IPS DF 19.7 (cell line): ENCODE measurements at regions not wholly inside any gene's neighbourhood (a gene's known extent, or its start where the extent isn't known, plus 50 kb on each side); places are given as distances from the start of the nearest gene placed in this dataset.
"Not testable (repeated sequence)": the region's sequence is repeated elsewhere in the genome, so short reads cannot be mapped to it uniquely, and the experiment has no call there.

Source experiments
- DNase-seq: peaks from one replicate; pipeline ENCODE4 v3.0.0-alpha.2; 2013; ENCODE audit warnings: low read depth, low spot score

DNA sequence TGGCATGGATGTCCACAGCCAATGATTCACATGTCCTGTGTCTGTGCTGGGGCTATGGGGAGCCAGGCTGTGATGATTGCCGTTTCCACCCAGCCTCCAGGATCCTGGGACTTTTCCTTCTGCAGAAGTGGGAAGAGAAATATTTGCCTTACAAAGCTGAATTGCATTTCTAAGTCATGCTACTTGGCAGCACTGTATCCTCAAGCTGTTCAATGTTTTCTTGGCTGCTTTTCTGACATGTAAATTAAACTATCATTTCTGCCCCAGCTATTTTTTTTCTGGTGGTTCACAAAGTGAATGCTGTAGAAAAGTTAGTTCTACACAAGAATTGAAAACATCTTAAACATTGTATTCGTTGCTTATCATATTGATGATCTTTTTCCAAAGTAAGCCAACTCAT lies 51.9 kb upstream of the TCERG1L start:
- no peak for DNase-seq

DNA sequence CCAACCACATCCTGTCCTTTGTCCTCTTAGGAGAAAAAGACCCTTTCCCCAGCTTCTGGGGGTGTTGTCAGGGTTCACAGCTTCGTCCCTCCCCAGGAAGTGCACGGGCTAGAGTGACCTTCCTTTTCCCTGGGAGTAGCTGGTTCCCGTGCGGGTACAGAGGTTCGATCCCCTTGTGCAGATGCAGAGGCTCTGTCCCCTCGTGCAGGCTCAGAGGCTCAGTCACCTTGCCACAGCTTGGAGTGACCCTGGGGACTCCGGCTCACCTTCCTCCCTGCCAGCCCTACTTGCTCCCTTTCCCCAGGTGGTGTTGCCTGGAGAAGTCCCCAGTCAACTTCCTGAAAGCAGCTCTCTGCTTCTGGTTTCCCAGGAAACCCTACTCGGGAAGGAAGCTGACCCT lies 60.0 kb upstream of the TCERG1L start:
- no peak for DNase-seq

DNA sequence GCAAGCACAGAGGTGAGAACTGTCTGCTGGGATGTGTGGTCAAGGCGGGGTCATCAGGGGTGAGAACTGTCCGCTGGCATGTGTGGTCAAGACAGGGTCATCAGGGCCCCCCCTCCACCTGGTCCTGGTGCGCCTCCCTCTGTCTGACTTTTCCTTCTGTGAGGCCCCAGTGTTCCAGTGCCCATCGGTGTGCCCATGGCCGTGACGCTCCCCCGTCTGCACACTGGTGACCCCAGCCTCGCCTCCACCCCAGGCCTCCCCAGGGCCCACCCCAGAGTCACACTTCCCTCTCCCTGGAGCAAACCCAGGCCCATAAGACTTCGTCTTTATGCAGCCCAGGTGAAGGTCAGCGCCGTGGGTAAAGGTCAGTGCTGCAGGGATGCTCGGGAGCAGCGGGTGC lies 70.1 kb upstream of the TCERG1L start:
- no peak for DNase-seq

DNA sequence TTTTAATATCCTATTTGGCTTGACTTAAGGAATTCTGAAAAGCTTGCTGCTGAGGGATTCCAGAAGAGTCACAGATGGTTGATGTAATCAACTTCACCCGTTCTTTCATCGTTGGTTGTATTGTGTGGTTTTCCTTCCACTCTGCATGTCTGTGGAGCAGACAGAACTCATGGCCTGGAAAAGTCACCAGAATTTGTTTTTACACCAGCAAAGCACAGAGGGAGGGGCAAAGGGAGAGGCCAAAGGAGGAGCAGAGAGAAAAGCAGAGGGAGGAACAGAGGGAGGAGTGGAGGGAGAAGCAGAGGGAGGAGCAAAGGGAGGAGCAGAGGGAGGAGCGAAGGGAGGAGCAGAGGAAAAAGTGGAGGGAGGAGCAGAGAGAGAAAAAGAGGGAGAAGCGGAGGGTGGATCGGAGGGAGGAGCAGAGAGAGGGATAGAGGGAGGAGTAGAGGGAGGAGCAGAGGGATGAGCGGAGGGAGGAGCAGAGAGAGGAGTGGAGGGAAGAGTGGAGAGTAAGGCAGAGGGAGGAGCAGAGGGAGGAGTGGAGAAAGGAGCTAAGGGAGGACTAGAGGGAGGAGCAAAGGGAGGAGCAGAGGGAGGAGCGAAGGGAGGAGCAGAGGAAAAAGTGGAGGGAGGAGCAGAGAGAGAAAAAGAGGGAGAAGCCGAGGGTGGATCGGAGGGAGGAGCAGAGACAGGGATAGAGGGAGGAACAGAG lies 73.8 kb upstream of the TCERG1L start:
- not testable (repeated sequence) for DNase-seq

DNA sequence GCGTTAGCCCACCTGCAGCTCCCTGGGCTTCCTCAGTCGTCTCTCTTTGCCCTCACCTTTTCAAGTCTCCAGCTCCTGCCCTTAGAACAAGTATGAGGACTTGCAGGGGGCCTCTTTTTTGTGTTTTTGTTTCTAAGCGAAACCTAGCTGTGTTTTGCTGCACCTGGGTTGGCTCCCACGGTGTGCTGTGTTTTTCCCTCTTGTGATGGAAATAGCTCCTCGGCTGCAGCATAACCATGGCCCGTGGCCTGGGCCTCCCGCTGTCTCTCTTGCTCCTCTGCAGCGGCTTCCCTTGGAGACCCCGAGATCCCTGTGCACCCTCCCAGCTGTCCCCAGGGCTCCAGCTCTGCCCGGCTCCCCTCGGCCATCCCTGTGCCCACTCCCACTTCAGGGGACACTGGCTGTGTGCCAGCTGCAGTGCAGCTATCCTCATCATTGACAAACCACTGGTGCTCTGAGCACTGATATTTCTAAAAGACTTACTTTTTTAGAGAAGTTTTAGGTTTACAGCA lies 75.6 kb upstream of the TCERG1L start:
- no peak for DNase-seq

DNA sequence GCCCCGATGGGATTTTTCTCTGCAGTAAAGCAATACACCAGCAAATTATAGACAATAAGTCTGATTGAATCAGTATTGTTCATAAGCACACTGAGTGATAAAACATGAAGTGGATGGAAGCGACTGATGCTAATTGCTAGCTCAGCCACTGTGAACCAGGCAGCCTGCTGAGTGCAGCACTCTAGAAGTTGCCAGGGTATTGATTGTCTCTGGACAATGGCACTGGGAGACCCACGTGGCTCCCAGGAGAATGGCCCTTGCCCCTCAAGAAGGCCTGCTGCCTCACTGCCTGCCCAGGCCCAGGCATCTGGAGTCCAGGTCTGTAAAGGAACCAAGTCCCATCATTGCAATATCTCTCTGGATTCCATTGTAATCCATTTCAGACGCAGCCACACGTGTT lies 80.4 kb upstream of the TCERG1L start:
- no peak for DNase-seq

DNA sequence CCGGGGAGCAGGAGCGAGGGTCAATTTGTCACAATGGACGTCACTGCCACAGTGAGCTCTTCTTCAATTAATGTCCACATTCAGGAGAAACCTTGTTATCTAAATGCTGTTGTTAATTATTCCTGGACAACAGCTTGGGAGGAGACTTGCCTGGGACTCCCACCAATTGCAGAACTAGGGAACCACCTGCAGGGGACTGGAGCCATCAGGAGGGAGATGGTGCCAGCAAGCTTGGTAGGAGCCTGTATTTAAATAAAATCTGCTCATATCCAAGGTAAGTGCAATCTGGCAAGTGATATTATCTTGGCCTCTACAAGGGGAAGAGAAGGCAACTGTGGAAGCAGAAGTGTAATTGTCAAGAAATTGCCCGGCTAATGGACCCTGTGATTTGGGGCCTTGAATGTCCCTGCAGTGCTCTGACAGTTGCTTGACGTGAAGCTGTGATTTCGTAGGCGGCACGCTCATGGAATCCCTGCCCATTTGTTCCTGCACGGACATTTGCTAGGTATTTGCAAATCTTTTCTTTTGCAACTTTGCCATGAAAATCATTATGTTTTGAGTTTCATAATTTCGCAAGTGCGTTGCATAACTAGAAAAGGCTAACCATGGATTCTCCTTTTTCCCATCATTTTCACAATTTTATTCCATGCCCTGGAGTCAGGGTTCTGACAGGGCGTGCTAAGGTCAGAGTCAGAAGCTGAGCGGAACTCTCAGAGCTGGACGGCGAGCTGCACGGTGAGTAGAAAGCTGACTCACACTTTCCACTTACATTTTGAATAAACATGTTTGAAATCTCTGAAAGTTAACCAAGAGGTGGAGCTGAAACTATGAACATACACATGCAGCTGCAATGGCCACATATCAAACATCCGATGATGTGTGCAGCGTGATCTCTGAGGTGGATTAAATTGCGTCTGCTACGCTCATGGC lies 84.9 kb upstream of the TCERG1L start:
- no peak for DNase-seq

DNA sequence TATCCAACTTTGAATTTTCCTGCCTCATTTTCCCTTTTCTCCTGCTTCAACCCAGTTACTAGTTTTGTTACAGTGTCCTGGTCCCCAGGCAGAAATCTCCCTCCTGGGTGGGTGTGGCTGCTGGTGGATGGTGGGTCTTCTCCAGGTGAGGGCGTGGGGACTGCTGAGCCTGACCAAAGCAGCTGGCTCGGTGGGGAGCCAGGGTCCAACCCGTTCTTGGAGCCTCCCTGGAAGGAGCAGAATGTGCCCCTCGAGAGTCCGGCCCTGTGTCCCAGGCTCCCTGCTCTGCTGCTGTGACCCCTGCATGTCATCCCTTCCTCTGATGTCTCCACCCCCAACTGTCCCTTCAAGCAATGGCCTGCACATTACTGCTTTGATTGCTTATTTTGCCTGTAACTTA lies 86.6 kb upstream of the TCERG1L start:
- DNase-seq, result no peak

DNA sequence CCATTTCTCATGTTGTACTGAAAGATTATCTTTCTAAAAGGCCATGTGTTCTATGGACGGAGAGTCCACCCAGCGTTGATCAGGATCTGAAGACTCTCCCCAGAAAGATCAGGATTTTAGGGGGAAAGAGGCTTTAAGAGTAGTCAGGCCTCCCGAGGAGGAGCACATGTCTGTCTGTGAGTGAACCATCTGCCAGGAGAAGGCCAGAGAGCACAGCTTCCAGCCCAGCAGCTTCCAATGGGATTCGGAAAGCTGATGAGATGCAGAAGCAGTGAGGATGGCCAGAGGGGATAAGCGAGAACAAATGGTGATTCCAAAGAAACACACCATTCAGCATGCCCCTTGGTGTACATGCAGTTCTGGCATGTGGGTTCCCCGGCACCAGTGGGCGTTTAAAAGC lies 88.5 kb upstream of the TCERG1L start:
- no peak for DNase-seq

DNA sequence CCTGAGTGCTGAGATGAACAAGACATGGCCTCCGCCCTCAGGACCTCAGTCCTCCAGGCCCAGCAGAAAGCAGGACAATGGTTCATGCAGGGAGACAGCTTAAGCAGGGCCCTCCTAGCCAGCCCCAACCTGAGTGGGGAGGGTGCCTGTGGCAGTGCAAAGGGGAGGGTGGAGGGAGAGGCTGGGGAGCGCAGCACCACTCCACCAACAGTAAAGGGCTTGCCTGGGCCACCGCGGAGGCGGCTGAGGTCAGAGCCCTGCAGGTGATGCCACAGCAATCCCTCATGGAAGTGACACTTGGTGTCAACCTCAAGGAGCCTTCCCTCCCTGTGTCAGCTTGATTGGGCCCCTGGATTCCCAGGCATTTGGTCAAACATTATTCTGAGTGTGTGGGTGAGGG lies 89.0 kb upstream of the TCERG1L start:
- DNase-seq, result no peak

DNA sequence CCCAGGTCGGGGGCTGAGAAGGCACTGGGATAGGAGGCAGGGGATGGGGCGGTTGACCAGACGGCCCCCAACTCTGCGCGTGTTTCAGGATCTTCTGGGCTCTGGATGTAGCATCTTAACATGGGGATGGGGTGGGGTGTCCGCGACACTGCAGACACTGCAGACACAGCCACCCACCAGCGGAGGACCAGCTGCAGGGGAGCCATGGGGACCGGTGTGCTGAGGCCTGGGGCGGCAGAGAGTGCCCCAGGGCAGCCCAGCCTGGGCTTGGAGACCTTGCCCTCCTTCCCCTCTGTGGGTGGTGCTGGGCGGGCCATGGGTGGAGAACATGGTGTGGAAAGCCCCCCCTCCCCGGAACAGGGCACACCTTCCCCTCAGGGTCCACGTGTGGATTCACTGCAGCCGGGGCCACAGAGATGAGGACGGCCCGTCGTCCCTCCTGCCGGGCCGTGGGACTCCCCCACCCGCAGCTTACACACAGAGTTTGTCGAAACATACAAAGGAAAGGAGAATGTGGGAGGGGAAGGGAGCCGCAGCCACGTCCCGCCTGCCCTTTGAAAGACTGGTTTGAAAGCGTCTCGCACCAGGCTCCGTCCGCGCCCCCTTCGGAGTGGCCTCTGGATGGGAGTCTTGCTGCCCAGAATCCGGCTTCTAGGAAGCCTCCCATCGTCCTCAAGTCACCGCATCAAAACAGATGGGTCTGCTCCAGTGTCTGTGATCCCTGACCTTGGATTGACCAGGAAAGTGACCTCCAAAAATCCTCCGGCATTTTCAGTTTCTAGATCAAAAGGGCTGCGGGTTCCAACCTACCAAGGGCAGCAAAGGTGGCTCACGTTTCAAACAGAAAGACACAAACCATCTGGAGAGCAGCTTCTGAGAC lies 91.5 kb upstream of the TCERG1L start:
- no peak for DNase-seq

DNA sequence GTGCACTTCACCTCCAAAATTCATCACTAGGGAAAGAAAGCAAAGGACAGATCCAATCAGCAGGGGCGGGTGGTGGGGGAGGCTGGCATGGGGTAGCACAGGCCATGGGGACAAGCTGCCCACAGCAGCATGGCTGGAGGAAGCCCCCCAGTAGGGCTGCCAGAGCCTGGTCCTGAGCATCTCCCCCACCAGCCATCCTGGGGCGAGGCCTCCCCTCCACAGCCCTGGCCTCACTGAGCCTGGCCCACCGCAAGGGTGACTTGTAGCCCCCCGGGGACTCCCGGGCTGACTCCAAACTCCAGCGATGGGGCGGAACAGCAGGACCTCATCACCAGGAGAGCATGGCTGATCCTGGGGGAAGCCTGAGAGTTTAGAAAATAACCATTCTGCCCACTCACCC lies 92.4 kb upstream of the TCERG1L start:
- DNase-seq, result no peak

DNA sequence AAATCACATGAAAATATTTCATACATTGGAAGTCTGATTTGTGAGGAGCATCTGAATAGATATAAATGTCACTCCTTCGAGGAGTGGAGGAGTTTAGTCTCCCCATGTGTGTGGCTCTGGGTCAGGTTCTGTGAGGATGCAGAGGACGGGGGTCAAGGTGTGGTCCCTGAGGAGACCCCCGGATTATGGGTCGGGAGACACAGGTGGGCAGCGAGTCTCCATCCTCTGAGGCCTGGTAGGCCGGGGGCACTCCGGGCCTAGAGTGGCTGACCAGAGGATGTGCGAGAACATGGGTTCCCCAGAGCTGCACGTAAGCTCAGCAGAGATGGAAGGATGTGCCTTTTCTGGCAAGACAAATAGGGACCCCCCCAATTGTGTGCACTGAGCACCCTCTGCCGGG lies 93.4 kb upstream of the TCERG1L start:
- DNase-seq, result no peak

DNA sequence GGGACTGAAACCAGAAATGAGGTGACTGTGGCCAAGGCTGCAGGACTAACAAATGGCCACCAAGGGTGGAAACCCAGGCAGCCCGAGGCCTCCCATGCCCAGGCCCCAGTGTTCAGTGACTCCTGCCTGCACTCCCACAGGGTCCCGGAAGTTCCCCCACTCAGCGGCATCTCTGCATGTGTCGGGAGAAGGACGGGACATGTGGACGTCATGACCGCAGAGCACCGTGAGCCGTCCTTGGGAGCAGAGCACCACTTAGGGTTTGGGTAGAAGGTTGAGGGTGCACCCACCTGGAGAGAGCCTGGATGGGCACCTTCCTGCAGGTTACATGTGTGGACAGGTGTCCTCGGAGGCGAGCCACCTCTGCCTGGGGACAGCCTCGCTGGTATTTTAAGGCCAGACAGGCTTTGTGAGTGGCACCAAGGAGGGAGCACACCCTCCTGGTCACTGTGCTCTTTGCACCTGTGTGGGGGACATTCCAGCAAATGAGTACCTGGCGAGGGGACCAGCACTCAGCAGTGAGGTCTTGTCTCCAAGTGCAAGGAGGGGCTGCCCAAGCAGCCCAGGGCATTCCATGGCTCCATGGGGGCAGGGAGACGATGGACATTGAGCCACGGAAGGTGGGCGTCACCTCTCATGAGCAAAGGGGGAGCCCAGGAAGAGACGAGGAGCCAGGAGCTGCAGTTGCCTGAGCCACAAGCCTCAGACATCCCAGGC lies 95.3 kb upstream of the TCERG1L start:
- no peak for DNase-seq

DNA sequence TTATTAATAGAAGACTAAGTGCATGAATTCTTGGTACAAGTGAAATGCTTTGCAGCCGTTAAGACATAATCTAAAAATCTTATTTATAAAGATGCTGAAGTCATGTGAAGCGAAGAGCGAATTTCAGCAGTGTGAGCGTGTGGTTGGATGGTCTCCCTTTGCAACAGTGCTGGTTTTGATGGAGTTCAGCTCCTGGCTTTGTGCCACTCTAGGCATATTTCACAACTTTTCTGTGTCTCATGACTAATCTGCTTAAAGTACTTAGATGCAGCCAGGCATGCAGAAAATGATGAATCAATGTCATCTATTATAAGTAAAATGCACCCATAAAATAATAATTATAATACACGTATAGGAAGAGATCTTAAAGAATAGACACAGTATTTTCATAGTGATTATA lies 107.2 kb upstream of the TCERG1L start:
- DNase-seq, result no peak

DNA sequence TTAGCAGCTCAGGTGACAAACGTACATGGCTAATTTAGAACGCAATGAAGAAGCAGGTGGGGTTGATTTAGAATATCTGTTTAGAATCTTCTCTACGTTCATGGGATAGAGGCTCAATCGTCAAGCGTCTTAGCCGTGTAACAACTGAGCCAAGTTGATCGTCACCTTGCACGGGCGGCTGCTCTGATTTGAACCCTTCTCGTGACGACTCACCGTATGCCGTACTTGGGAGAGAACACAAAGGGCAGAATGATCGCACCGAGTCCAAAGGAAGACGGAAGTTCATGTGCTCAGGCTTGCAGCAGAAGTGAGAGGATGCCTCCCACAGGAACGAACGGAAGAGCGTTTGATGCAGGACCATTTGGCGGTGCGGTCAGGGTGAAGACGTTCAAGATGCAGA lies 108.3 kb upstream of the TCERG1L start:
- no peak for DNase-seq

DNA sequence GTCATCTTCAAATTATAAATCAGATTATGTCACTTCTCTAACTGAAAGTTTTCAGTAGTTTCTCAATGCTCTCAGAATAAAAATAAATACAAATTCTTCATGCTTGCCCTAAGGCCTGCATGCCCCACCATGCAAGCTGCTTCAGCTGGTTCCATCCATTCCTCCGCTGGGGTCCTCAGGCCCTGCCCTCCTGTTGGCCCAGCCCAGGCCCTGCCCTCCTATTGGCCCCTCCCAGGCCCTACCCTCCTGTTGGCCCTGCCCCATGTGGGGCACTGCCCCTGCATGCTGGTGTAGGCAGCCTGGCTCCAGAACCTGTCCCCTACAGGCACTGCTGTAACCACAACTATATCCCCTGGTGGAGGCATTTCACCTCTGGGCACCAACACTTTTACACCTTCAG lies 109.3 kb upstream of the TCERG1L start:
- DNase-seq, result no peak

DNA sequence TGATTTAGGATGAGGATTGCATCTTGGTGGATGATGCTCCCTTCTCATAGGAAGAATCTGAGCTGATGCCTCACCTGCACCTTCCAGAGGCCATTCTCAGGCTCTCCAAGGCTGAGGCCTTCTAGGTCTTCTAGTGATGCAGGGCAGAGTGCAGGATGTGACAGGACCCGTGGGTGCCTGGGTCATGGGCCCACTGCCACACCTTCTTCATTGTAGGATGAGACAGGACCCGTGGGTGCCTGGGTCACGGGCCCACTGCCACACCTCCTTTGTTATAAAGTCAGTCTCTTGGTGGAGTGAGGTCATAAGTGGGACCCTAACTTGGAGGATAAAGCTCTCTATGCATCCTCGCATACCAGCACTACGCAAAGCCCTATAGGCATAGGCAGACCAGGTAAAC lies 109.9 kb upstream of the TCERG1L start:
- DNase-seq, result no peak

DNA sequence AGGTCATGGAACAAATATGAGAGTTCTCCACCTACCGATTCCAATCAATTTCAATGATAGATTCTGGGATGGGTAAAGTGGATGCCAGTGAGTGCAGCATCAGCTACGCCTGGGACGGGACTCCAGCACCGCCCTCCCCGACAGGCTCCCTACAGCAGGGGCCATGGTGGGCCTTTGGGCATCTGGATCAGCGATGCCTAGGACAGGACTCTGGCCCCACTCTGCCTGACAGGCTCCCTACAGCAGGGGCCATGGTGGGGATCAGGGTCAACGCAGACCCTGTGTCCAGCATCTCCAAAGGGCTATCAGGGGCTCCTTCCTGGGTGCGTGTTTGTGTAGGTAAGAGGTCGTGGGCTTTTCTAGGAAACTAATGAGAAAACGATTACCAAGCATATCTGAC lies 111.2 kb upstream of the TCERG1L start:
- no peak for DNase-seq

DNA sequence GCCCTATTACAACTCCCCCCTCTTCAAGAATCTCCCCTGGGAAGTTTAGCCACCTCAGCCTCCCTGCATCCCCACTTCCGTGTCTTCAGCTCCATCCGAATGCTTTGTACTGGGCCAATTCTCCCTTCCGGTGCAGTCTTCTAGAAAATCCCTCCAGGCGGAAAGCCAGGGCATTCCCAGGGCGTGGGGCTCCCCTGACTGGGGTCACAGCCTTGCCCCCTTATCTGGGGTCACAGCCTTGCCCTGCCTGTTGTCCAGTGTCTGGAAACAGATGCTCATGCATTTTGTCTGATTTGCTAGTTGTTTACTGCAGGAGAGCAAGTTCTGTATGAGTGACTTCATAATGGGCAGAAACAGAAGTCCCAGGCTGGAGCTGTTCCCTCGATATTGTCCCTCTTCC lies 112.5 kb upstream of the TCERG1L start:
- no peak for DNase-seq

DNA sequence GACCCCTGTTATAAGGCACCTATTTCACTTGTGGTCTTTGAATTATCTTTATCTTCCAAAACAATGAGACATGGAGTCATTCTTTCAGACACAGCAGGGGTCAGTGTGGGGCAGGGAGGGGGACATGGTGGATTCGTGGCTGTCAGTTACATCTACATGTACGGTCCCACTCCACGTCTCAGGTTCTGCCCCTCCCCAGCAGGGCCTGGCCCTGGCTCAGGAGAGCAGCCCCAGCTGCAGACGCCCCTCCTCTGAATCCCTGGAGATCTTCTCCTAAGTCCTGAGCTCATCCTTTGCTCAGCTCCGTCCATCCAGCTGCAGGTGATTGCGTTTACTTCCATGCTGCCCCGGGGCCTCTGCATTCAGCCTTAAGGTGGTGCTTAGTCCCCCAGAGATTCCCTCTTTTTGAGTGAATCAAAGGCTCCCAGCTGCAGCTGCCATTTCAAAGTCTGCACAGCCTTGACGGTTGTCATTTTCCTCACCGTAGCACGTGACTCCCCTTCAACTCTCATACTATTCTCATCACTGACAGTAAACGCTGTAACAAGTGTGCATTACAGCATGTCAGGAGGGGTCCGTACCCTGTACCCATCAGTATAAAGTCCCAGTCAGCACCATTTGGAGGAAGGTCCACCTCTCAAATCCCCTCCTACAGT lies 113.4 kb upstream of the TCERG1L start:
- no peak for DNase-seq
